HFFc6 (cell line): ENCODE measurements at regions not wholly inside any gene's neighbourhood (a gene's known extent, or its start where the extent isn't known, plus 50 kb on each side); places are given as distances from the start of the nearest gene placed in this dataset.

Source experiments
- DNase-seq: peaks from one replicate; pipeline ENCODE4 v3.0.0-alpha.2; 2018
- H3K27ac Mint-ChIP-seq: 2 replicates; pipeline ENCODE4 v1.8.0; 2020; ENCODE audit warnings: mild to moderate bottlenecking, mixed read lengths
- H3K27me3 Mint-ChIP-seq: 2 replicates; pipeline ENCODE4 v1.8.0; 2021; ENCODE audit warnings: mild to moderate bottlenecking, moderate library complexity, mixed read lengths; ENCODE audit not compliant: insufficient read depth
- H3K36me3 Mint-ChIP-seq: 2 replicates; pipeline ENCODE4 v1.8.0; 2021; ENCODE audit warnings: low read depth, mixed read lengths
- H3K4me1 Mint-ChIP-seq: 2 replicates; pipeline ENCODE4 v1.8.0; 2020; ENCODE audit warnings: low read depth, mixed read lengths
- H3K4me3 Mint-ChIP-seq: 2 replicates; pipeline ENCODE4 v1.8.0; 2020; ENCODE audit warnings: mild to moderate bottlenecking, moderate library complexity, mixed read lengths
- H3K9me3 Mint-ChIP-seq: 2 replicates; pipeline ENCODE4 v1.8.0; 2020; ENCODE audit warnings: mild to moderate bottlenecking, mixed read lengths
- TF ChIP-seq, protein P1 (sequence below): fragments of 200-600 bp; sonication (generic); IDR thresholded peaks from 2 replicates; pipeline ENCODE4 v1.5.0; 2021; ENCODE audit warnings: antibody characterized with exemption, mild to moderate bottlenecking

DNA sequence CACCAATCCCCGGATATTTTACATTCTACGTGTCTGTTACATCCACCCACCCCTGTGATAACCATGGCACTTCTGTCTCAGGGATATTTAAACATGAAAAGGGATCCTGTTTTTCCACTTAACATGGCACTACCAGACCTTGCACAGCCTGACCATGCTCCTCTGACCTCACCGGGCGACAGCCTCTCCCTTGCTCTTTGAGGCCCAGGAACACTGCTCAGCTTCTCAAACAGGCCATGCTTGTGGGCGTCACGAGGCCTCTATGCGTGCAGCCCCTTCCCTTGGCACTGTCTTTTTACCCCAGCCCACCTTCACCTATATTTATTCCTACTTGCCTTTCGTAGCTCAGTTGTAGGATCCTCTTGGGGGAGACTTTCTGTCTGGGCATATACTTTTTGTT is 385.6 kb downstream of the UQCRFS1 start:
- Mint-ChIP-seq H3K4me1 (no peaks in the 10 kb centered on the region), H3K27ac (no peak overlapping the region), H3K4me3 (no peak overlapping the region), H3K27me3 (peaks cover 7% of the 10 kb centered on the region), H3K9me3 (no peaks in the 10 kb centered on the region), H3K36me3 (no peaks in the 10 kb centered on the region)
- no peak for DNase-seq
- TF ChIP-seq, protein P1, sequence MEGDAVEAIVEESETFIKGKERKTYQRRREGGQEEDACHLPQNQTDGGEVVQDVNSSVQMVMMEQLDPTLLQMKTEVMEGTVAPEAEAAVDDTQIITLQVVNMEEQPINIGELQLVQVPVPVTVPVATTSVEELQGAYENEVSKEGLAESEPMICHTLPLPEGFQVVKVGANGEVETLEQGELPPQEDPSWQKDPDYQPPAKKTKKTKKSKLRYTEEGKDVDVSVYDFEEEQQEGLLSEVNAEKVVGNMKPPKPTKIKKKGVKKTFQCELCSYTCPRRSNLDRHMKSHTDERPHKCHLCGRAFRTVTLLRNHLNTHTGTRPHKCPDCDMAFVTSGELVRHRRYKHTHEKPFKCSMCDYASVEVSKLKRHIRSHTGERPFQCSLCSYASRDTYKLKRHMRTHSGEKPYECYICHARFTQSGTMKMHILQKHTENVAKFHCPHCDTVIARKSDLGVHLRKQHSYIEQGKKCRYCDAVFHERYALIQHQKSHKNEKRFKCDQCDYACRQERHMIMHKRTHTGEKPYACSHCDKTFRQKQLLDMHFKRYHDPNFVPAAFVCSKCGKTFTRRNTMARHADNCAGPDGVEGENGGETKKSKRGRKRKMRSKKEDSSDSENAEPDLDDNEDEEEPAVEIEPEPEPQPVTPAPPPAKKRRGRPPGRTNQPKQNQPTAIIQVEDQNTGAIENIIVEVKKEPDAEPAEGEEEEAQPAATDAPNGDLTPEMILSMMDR: no peak

DNA sequence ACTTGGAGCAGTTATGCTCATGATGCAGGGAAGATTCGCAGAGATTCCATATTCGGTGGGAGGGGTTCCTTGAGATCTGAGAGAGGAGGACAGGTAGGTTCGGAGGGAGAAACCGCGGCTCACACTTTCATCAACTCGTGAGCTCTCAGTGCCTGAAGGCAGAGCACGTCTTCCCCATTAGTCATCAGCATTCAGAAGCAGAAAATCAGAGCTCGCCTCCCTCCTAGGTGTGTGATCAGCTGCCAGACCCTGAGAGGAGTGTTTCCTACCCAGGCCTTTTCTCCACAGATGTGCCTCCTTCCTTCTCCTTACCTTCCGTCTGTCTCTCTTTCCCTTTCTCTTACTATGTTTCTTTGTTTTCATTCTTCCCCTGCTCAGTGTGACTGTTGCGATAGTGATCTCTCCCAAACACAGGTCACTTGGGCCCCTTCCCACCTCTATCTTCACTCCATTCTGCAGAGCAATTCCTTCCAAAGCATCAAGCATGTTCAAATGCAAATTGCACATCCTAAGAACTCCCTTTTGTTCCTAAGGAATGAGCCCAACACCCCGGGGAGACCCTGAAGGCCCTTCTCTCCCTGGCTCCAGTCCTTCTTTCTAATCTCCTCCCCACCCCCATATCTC is 389.5 kb downstream of the UQCRFS1 start:
- Mint-ChIP-seq H3K9me3 (no peaks in the 10 kb centered on the region), H3K36me3 (no peaks in the 10 kb centered on the region), H3K27ac (no peak overlapping the region), H3K4me1 (no peaks in the 10 kb centered on the region), H3K27me3 (peaks cover 2% of the 10 kb centered on the region), H3K4me3 (no peak overlapping the region)
- TF ChIP-seq, protein P1: no peak
- DNase-seq: no peak

DNA sequence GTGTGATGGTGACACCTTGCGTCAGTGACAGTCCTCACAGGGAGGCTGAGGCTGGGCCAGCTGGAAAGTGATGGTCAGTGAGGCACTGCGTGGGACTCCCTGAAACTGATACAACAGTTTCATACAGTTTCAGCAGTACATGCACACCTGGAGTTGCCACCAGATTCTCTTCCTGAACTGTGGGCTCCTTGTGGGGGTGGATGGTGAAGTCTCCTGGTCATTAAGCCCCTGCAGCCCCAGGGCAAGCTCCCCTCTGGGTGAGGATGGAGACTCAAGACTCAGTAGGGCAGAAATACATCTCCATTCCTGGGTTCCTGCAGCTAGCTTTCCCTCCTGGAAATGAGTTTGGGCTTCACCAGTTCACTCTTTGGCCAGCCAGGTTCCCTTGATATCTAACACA is 392.7 kb downstream of the UQCRFS1 start:
- no peaks in the 10 kb centered on the region for H3K4me1 Mint-ChIP-seq
- no peaks in the 10 kb centered on the region for H3K36me3 Mint-ChIP-seq
- no peak for DNase-seq
- no peak overlapping the region for H3K4me3 Mint-ChIP-seq
- TF ChIP-seq, protein P1: no peak
- peaks cover 2% of the 10 kb centered on the region for H3K27me3 Mint-ChIP-seq
- peaks cover 5% of the 10 kb centered on the region; the same call in 1 of the 2 replicates for H3K9me3 Mint-ChIP-seq
- no peak overlapping the region for H3K27ac Mint-ChIP-seq

DNA sequence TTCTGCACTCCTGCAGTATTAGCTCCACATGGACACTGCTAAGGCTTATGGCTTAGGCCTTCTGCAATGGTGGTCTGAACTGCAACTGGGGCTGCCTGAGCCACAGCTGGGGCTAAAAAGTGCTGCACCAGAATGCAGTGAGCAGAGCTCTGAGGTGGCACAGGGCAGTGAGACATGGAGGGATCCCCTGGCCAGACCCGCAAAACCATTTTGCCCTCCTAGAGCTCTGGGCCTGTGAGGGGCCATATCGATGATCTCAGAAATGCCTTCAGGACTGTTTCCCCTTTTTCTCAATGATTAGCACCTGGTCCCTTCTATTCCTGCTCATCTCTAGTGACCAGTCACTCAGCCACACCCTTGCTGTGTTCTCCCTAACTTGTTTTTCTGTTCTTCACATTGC is 397.7 kb downstream of the UQCRFS1 start:
- TF ChIP-seq, protein P1: no peak
- DNase-seq: no peak
- Mint-ChIP-seq H3K4me3 (no peak overlapping the region), H3K4me1 (no peaks in the 10 kb centered on the region), H3K27me3 (0 out of 2 replicates have a peak, but pooled peaks cover 1% of the 10 kb centered on the region), H3K9me3 (peaks cover 5% of the 10 kb centered on the region; the same call in 1 of the 2 replicates), H3K27ac (no peak overlapping the region), H3K36me3 (no peaks in the 10 kb centered on the region)

DNA sequence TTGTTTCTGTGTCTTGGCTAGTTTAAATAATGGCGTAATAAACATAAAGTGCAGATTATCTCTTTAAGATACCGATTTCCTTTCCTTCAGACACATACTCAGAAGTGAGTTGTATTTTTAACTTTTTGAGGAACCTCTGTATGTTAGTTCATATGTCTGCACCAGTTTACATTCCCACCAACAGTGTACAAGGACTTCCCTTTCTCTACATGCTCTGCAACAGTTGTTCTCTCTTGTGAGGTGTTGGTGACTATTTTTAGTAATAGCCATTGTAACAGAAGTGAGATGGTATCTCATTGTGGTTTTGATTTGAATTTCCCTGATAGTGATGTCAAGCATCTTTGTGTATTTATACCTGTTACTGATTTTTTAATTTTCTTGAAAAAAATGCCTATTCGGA is 418.6 kb downstream of the UQCRFS1 start:
- no peak overlapping the region for H3K27ac Mint-ChIP-seq
- peaks cover 28% of the 10 kb centered on the region; the same call in 1 of the 2 replicates for H3K9me3 Mint-ChIP-seq
- no peak overlapping the region for H3K4me3 Mint-ChIP-seq
- no peak for DNase-seq
- no peaks in the 10 kb centered on the region for H3K4me1 Mint-ChIP-seq
- H3K36me3 Mint-ChIP-seq: no peaks in the 10 kb centered on the region
- peaks cover under 1% of the 10 kb centered on the region; the same call in 1 of the 2 replicates for H3K27me3 Mint-ChIP-seq
- TF ChIP-seq, protein P1: no peak
